Mammary epithelial cell (primary cell): ENCODE measurements at regions not wholly inside any gene's neighbourhood (a gene's known extent, or its start where the extent isn't known, plus 50 kb on each side); places are given as distances from the start of the nearest gene placed in this dataset.

Experiments
- EZH2 ChIP-seq: IDR thresholded peaks from 2 replicates; pipeline ENCODE4 v1.6.1; 2012; ENCODE audit warnings: low read length, inconsistent platforms, borderline replicate concordance
- TF ChIP-seq, protein P1 (sequence below), 2 donors: IDR thresholded peaks in 1 of 2; conservative IDR thresholded peaks in 1 of 2; 2 replicates each; pipeline ENCODE4 v1.5.1; 2011 to 2012; ENCODE audit warnings: inconsistent platforms in 2 of 2, low read length in 2 of 2, mild to moderate bottlenecking in 2 of 2, control low read depth in 1 of 2, low read depth in 1 of 2; ENCODE audit not compliant: insufficient read depth in 1 of 2; ENCODE audit errors: extremely low read depth in 1 of 2

- TF ChIP-seq, protein P1, sequence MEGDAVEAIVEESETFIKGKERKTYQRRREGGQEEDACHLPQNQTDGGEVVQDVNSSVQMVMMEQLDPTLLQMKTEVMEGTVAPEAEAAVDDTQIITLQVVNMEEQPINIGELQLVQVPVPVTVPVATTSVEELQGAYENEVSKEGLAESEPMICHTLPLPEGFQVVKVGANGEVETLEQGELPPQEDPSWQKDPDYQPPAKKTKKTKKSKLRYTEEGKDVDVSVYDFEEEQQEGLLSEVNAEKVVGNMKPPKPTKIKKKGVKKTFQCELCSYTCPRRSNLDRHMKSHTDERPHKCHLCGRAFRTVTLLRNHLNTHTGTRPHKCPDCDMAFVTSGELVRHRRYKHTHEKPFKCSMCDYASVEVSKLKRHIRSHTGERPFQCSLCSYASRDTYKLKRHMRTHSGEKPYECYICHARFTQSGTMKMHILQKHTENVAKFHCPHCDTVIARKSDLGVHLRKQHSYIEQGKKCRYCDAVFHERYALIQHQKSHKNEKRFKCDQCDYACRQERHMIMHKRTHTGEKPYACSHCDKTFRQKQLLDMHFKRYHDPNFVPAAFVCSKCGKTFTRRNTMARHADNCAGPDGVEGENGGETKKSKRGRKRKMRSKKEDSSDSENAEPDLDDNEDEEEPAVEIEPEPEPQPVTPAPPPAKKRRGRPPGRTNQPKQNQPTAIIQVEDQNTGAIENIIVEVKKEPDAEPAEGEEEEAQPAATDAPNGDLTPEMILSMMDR (conservative IDR thresholded peaks at IDR 0.05 in 1 of 2, IDR thresholded peaks at IDR 0.05 in 1 of 2; ENCODE audit: extremely low read depth in 1 of 2, insufficient read depth in 1 of 2, low read depth in 1 of 2, low read length in 2 of 2) = no peak
- TF ChIP-seq EZH2 = no peak
Measured at GRCh38 chr3:139104062-139104461, 59.4 kb upstream of the PRR23C start.
